ENCODE measurements at regions not wholly inside any gene's neighbourhood (a gene's known extent, or its start where the extent isn't known, plus 50 kb on each side); places are given as distances from the start of the nearest gene placed in this dataset.

DNA sequence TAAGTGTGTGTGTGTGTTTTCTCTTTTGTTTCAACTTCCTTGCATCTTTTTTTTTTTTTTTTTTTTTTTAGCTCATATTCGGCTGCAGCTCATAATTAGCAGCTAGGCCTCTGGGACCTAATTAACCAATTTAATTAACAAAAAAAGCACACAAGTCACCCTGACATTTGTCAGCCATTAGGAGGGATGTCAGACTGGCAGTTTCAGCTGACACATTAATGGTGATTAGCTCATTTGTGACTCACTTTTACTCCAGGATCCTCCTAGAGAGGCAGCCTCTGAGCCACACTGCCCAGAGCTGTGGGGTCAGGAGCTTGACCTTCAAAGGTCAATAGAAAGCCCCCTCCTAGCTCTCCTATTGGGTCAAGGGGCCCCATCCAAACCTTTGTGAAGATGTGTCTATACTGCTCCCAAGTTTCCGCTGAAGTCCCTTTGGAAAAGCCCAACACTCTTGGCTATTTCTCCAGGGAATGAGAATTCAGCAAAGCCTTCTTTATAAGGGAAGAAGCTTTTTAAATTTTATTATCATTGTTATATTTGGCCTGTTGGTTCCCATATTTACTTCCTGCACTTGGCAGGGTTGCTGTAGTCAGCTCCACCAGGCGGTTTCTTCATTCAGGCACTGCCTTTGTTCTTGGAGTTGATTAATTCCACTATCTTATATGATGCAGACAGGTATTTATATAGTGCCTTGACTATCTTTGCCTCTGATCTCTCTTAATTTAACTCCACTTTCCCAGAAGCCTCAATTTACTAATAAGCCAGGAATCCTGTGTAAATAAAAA, 109.5 kb upstream of the HABP2 start:
- DNase-seq (ENCODE audit: low read depth in 2 of 2): no peak
- TF ChIP-seq, protein P1, sequence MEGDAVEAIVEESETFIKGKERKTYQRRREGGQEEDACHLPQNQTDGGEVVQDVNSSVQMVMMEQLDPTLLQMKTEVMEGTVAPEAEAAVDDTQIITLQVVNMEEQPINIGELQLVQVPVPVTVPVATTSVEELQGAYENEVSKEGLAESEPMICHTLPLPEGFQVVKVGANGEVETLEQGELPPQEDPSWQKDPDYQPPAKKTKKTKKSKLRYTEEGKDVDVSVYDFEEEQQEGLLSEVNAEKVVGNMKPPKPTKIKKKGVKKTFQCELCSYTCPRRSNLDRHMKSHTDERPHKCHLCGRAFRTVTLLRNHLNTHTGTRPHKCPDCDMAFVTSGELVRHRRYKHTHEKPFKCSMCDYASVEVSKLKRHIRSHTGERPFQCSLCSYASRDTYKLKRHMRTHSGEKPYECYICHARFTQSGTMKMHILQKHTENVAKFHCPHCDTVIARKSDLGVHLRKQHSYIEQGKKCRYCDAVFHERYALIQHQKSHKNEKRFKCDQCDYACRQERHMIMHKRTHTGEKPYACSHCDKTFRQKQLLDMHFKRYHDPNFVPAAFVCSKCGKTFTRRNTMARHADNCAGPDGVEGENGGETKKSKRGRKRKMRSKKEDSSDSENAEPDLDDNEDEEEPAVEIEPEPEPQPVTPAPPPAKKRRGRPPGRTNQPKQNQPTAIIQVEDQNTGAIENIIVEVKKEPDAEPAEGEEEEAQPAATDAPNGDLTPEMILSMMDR (IDR thresholded peaks at IDR 0.05; ENCODE audit: low read depth, low read length): no peak
- no peak overlapping the region for H3K4me3 ChIP-seq (replicated peaks in 1 of 2; ENCODE audit: low read depth in 2 of 2, low read length in 2 of 2)

DNA sequence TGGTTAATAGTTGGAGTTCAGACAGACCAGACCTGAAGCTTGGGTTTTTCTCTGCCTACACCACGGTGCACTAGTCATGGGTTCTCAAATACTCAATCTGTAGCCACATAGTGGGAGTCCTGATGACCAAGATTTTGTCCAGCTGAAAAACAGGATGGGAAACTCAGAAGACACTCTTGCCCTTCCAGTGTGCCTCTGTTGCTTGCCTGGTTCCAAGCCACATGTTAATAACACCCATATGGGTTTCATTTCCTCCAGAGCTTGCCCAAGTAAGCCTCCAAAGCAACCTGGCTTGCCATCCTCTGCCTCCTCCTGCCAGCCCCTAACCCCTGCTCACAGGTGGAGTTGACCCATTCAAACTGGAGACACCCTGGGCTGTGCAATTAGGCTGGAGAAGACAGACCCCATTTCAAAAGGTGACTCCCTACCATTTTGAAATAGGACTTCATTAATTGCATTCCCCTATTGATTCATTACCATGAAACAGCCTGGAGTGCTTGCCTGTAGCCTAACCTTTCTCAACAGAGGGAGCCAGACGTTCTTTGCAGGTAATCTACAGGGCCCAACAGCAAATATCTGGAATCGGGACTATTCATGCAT, 108.0 kb upstream of the HABP2 start:
- TF ChIP-seq, protein P1 (IDR thresholded peaks at IDR 0.05; ENCODE audit: low read depth, low read length): no peak
- no peak for DNase-seq (ENCODE audit: low read depth in 2 of 2)

DNA sequence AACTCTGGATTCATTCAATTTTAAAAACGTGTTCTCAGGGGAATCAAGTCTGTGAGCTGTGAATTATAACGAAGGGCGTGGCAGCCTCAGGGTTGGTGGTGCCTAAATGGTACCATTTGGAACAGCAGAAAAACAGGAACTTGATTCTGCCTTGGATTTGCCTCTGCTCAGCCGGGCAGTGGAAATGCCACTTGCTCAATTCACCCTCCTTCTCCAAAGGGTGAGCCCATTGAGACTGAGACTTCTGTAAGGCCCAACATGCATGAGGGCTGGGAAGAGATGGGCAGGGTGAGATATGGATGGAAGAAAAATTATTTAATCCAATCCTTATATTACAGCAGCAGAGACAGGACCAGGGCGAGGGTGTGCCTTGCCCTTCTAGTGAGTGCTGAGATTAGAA, 107.1 kb upstream of the HABP2 start:
- TF ChIP-seq, protein P1 (IDR thresholded peaks at IDR 0.05; ENCODE audit: low read depth, low read length): no peak
- no peak for DNase-seq (ENCODE audit: low read depth in 2 of 2)
- no peak overlapping the region for H3K4me3 ChIP-seq (replicated peaks in 1 of 2; ENCODE audit: low read depth in 2 of 2, low read length in 2 of 2)

More for the DNA sequence above, 108.0 kb upstream of the HABP2 start:
- no peak overlapping the region for H3K4me3 ChIP-seq (replicated peaks in 1 of 2; ENCODE audit: low read depth in 2 of 2, low read length in 2 of 2)

DNA sequence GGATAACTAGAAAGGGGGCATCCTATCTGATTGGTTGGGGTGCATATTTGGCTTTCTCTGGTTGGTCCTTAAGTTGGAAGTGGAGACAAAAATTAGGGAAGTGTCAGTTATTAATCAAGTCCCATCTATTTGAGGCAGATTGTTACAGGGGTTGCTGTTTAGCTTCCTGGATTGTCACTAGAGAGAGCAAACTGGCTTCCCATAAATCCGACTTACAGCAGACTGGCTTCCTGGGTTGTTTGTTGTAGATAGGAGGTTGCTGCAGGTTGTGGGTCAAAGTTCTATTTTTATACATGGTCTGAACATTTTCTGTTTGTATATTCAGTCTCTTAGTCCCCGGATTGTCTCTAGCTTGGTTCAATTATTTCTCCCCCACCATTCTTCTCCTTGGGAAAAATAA, 106.1 kb upstream of the HABP2 start:
- no peak for DNase-seq (ENCODE audit: low read depth in 2 of 2)
- no peak overlapping the region for H3K4me3 ChIP-seq (replicated peaks in 1 of 2; ENCODE audit: low read depth in 2 of 2, low read length in 2 of 2)
- TF ChIP-seq, protein P1 (IDR thresholded peaks at IDR 0.05; ENCODE audit: low read depth, low read length): no peak

DNA sequence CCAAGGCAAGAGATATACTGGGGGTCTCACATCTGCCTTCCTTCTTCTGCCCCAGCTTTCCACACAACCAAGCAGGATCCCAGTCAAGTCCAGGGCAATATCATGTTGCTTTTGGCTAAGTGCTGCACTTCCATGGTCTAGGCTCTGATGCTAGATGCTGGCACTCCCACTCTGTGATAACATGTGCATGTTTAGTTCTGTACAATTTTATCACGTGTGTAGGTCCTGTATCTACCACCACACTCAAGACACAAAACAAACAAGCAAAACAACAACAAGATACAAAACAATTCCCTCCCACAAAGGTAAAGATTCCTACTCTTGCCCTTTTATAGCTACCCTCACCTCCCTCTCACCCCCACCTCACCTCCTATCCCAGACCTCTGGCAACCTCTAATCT, 105.6 kb upstream of the HABP2 start:
- DNase-seq (ENCODE audit: low read depth in 2 of 2): no peak
- no peak overlapping the region for H3K4me3 ChIP-seq (replicated peaks in 1 of 2; ENCODE audit: low read depth in 2 of 2, low read length in 2 of 2)
- TF ChIP-seq, protein P1 (IDR thresholded peaks at IDR 0.05; ENCODE audit: low read depth, low read length): no peak

DNA sequence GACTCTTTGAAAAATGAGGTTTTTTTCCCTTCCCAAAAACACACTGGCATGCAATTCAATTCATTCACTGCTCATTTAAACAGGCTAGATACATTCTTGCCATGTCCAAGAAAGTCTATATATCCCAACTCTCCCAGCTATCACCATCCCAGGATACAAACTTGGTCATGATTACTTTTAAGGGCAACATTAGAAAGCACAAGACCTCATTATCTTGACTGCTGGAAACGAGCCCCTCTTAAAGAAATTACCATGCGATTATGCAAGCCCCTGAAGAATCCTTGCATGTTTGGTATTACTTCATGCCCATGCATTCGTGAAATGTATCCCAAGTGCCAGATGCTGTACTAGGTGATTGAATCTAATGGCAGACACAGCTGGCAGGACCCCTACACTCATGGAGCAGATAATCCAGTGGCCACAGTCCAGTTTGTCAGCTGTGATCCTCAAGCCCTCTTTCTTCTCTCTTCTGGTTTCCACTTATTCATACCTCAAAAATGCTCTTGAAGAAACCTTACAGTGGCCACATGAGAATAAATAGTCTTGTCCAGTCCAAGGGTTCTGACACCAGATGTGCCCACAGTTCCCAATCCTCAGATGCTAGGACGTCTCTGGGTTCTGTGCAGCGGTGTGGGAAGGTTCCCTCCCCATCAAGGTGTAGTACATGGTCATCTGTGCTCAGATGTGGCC, 103.7 kb upstream of the HABP2 start:
- DNase-seq (ENCODE audit: low read depth in 2 of 2): no peak
- TF ChIP-seq, protein P1 (IDR thresholded peaks at IDR 0.05; ENCODE audit: low read depth, low read length): no peak
- no peak overlapping the region for H3K4me3 ChIP-seq (replicated peaks in 1 of 2; ENCODE audit: low read depth in 2 of 2, low read length in 2 of 2)

Measured in cardiac fibroblast (primary cell).